GM19328 (cell line): ENCODE measurements at regions not wholly inside any gene's neighbourhood (a gene's known extent, or its start where the extent isn't known, plus 50 kb on each side); places are given as distances from the start of the nearest gene placed in this dataset.
"Not testable (repeated sequence)": the region's sequence is repeated elsewhere in the genome, so short reads cannot be mapped to it uniquely, and the experiment has no call there.

ENCODE experiments used
- ATAC-seq: cut with Tn5 transposase; IDR thresholded peaks from one replicate; pipeline ENCODE4 v1.9.1; 2021; ENCODE audit warnings: mild to moderate bottlenecking, moderate library complexity; ENCODE audit not compliant: unreplicated experiment

GRCh38 chr1:70812442-70813109 lies 235.0 kb downstream of the PTGER3 start:
- no peak for ATAC-seq

DNA sequence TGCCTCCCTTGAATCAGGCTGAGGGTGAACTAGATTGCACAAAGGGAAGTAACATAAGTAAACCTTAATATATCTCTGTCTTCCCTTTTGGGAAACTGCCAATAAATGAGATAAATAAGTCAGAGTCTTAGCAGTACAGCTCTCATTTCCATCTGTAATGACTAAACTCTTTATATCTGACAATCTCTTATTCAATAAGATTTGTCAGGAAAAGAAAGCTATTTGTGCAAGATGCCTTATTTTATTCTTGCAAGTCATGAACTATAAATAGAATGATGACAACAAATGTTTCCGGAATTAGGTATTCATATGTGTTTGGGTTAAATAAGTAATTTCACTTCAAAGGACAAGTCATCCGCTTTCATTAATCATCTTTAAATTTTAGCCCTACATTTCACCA lies 229.2 kb downstream of the PTGER3 start:
- no peak for ATAC-seq

GRCh38 chr1:70819231-70819630 lies 228.4 kb downstream of the PTGER3 start:
- ATAC-seq, result no peak

GRCh38 chr1:70819785-70820184 lies 227.8 kb downstream of the PTGER3 start:
- no peak for ATAC-seq

- ATAC-seq, result no peak
Observed at GRCh38 chr1:70820396-70820795, 227.2 kb downstream of the PTGER3 start.

DNA sequence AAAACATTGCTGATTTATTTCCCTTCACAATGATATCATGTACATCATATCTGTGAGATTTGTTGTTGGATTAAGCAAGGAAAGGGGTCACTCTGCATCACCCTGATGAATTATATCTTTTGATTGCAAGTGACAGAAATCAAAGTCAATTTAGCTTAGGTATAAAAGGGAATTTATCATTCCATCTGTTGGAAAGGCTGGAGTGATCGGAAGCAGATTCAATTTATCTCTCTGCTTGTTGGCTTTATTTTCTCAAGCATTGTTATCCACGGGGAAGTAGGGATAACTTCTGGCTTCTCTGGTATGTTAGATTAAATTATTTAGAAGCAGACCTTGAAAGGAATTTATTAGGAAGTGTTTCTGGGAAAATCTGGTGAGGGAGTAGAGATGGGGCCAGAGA lies 226.6 kb downstream of the PTGER3 start:
- ATAC-seq, result no peak

DNA sequence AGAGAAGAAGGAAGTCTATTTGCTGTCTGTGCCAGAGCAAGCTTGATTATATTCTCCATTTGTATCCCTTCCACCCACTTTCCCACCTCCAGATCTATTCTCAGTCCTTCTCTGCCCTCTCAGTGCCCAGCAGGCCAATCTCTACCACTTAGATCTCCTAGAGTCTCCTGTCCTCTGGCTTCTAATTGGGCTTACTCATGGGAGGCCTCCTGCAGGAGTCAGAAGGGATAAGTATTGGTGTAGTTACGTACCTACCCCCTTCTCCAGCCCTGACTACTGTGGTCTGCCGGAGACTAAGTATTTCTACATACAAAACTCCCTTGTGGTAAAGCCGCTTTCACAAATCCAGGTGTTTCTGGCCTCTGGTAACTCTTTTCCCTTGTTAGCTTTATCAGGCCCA lies 221.2 kb downstream of the PTGER3 start:
- no peak for ATAC-seq

DNA sequence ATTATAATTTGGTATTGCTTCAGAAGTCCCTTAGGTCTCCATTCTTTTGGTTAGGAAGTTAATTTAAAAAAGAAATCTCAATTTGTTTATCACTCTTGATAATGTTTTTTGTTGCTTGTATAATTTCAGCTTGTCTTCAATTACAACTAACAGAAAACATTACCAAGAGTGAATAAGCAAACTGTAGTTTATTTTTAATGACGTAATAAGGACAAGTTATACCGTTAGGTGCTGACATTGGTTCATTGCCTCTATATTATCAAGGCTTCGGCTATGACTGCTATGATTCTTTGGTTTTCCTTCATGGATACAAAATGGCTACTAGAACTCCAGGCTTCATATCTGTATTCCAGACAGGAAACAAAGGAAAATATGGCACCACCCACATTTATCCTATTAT lies 220.6 kb downstream of the PTGER3 start:
- no peak for ATAC-seq

- no peak for ATAC-seq
Observed at GRCh38 chr1:70828177-70828576, 219.4 kb downstream of the PTGER3 start.

- not testable (repeated sequence) for ATAC-seq
Observed at GRCh38 chr1:70834365-70834764, 213.3 kb downstream of the PTGER3 start.

DNA sequence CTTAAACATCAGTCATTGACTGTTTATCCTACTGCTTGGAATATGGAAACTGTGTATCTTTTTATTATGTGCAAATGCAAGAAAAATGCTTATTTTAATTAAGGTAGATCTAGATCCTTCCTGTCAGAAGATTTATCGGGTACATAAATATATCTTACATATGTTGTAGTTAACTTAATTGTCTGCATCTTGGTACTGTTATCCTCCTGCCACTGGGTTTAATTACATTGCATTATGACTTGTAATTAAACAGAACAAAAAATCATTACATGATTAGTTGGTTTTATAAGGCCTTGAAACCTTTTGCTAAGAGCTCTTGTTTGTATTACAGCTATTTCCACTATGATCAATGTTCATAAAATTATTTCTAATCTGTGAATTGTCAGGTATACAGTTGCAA lies 211.2 kb downstream of the PTGER3 start:
- ATAC-seq, result no peak

- no peak for ATAC-seq
Observed at GRCh38 chr1:70840260-70840953, 207.2 kb downstream of the PTGER3 start.

DNA sequence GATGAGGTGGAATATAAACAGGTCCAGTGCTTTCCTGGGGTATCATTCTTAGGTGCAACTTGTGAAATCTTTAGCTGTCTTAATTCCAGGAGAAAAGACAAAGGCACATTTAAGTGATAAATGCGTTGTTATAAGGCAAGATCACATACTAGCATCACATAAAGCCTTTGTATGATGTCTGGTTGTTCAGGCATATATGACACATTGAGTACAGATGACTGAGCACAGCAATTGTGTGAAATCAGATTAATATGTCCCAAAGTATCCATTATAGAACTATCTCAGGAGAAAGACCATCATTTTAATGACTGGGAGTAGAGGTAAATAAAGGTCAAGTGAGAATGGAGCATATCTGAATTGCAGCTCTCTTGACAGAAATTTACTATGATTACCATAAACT lies 205.1 kb downstream of the PTGER3 start:
- ATAC-seq, result no peak

GRCh38 chr1:70843452-70843851 lies 204.2 kb downstream of the PTGER3 start:
- no peak for ATAC-seq

GRCh38 chr1:70847013-70847412 lies 200.6 kb downstream of the PTGER3 start:
- no peak for ATAC-seq

GRCh38 chr1:70855203-70855602 lies 192.4 kb downstream of the PTGER3 start:
- no peak for ATAC-seq

- ATAC-seq, result no peak
Observed at GRCh38 chr1:70856201-70856600, 191.4 kb downstream of the PTGER3 start.

- no peak for ATAC-seq
Observed at GRCh38 chr1:70863239-70863638, 184.4 kb downstream of the PTGER3 start.

GRCh38 chr1:70864302-70864701 lies 183.3 kb downstream of the PTGER3 start:
- no peak for ATAC-seq

DNA sequence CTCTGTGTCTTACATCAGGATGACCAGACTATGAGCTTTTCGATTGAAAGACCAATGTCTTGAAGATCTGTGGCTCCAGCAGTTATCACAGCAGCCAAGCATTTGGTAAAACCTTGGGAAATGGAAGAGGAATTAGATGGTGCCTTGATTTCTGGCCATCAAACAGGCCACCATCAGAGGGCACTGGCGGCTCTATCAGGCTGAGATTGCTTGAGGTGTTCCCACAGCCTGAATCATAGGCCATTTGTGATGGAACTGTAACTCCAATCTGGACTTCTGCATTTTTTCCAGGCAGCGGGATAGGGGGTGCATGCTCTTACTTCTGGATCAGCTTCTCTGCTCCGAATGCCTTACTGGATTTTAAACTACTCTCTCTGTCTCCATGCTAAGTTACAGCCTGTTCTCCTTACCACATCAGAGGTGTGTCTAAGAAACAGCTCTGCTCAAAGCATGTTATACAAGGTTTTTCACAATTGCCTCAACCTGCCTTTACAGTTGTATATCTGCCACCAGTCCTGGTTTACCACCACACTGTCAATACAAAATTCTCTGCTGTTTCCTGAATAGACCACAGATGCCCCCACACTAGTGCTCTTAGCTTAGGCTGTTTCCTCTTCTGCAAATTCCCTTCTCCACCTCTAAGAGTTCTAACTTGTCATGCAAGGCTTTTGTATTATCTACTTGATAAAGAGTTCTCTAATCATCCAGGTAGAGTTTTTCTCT lies 180.9 kb downstream of the PTGER3 start:
- ATAC-seq, result no peak

- ATAC-seq, result no peak
Observed at GRCh38 chr1:70871790-70872189, 175.8 kb downstream of the PTGER3 start.

DNA sequence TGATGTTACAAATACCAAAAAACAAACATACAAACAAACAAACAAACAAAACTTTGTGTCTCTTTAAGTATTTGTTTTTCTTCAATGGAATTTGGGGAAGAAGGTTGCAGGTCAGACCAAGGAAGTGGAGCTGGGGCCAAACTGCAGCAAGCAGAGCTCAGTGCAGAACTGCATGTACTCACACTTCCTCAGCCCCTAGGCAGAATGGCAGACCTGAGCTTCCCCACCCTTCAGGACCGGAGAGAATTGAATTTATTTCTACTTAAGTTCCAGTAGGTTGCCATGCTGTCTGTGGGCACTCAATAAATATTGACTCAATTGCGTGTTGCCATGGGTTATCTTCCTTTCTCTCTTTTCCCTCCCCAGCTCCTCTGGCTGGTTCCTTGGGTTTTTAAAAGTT lies 173.6 kb downstream of the PTGER3 start:
- ATAC-seq, result no peak
